AG04450 (cell line): ENCODE measurements at regions not wholly inside any gene's neighbourhood (a gene's known extent, or its start where the extent isn't known, plus 50 kb on each side); places are given as distances from the start of the nearest gene placed in this dataset.

Experiments used
- CTCF ChIA-PET: fragments of 300-600, 350-600 bp; formaldehyde crosslinking; extraction: SDS; loops from one replicate; lab custom pipeline; 2022; ENCODE audit warnings: antibody characterized with exemption, inconsistent platforms; lab: Charles Lee
- POLR2A ChIA-PET: fragments of 350-600 bp; formaldehyde crosslinking; extraction: SDS; loops from one replicate; lab custom pipeline; 2021; ENCODE audit warnings: antibody characterized with exemption, inconsistent platforms; lab: Yijun Ruan, JAX
- DNase-seq: peaks from one replicate; pipeline ENCODE4 v3.0.0-alpha.2; 2011; ENCODE audit warnings: low read depth, low spot score
- H3K27ac ChIP-seq: one replicate; pipeline ENCODE4 v1.5.1; 2012; ENCODE audit warnings: low read depth, low read length, control low read depth
- H3K27me3 ChIP-seq: one replicate; pipeline ENCODE4 v1.6.0; 2012; ENCODE audit warnings: low read length; ENCODE audit not compliant: control insufficient read depth, insufficient read depth
- H3K4me3 ChIP-seq: 2 replicates; pipeline ENCODE4 v1.5.1; 2011; ENCODE audit warnings: mild to moderate bottlenecking, low read depth, low read length, control low read depth
- H3K9me3 ChIP-seq: 2 replicates; pipeline ENCODE4 v1.5.1; 2012; ENCODE audit warnings: low read length; ENCODE audit not compliant: control insufficient read depth, insufficient read depth
- TF ChIP-seq, protein P1 (sequence below): IDR thresholded peaks from 2 replicates; pipeline ENCODE4 v1.5.1; 2011; ENCODE audit warnings: low read depth, low read length, control low read depth, inconsistent platforms

DNA sequence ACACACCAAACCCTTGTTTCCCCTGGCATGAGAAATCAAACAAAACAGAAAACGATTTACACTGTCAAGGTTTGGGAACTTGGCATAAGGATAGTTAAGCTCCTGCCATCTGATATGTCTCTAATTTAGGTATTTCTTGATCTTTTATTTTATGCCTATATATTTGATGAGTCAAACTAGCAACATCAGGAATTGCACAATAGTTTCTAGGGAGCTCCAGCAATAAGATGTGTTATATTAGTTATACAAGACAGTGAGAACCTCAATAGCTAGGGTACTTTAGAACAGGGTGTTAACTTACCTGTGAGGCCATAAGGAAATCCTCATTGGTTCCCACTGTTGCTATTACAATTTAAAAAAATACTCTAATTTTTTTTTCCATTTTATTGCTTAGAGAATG, 474.2 kb downstream of the GBA3 start:
- ChIA-PET POLR2A (no interaction called here), CTCF (no interaction called here)
- no peak for DNase-seq
- TF ChIP-seq, protein P1, sequence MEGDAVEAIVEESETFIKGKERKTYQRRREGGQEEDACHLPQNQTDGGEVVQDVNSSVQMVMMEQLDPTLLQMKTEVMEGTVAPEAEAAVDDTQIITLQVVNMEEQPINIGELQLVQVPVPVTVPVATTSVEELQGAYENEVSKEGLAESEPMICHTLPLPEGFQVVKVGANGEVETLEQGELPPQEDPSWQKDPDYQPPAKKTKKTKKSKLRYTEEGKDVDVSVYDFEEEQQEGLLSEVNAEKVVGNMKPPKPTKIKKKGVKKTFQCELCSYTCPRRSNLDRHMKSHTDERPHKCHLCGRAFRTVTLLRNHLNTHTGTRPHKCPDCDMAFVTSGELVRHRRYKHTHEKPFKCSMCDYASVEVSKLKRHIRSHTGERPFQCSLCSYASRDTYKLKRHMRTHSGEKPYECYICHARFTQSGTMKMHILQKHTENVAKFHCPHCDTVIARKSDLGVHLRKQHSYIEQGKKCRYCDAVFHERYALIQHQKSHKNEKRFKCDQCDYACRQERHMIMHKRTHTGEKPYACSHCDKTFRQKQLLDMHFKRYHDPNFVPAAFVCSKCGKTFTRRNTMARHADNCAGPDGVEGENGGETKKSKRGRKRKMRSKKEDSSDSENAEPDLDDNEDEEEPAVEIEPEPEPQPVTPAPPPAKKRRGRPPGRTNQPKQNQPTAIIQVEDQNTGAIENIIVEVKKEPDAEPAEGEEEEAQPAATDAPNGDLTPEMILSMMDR, result no peak
- H3K4me3 ChIP-seq, result no peak overlapping the region
- H3K9me3 ChIP-seq, result no peaks in the 10 kb centered on the region
- H3K27ac ChIP-seq, result no peak overlapping the region
- H3K27me3 ChIP-seq, result no peaks in the 10 kb centered on the region

DNA sequence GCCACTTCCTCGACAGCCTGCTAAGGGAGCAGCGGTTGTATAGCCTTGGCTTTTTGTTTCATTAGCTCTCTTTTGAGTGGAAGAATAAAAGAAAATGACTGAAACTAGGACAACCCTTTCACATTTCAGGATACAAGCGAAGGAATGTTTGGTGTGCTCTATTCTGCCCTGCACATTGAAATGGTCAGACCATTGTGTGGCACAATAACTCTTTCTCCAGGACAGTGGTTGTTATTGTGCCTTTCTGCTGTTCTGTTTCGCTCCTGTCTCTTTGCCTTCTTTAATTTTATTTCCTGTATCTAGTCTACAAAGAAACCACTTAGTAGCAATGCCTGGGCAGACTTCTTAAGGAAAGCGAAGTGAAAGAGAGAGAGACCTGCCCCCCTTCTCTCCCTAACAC, 473.7 kb downstream of the GBA3 start:
- no peak overlapping the region for H3K27ac ChIP-seq
- H3K9me3 ChIP-seq, result no peaks in the 10 kb centered on the region
- ChIA-PET POLR2A (no interaction called here), CTCF (no interaction called here)
- TF ChIP-seq, protein P1, result no peak
- H3K27me3 ChIP-seq, result no peaks in the 10 kb centered on the region
- DNase-seq, result no peak
- H3K4me3 ChIP-seq, result no peak overlapping the region

DNA sequence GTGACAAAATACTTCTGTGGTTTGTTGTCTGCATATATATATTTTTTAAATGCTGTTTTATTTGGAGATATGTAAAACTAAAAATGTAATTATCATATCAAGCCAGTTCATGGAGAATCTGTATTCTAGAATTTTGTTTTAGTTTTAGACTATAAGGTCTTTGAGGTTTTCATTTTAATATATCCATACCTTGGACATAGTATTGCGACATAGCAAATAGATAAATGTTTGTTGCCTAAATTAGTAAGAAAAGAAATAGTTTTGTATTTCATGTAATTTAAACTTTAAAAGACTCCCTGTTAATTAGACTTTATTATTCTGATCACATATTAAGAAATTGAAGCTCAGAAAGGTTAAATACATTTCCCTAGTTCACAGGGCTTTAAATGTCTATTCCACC, 472.9 kb downstream of the GBA3 start:
- no peak overlapping the region for H3K4me3 ChIP-seq
- no peak overlapping the region for H3K27ac ChIP-seq
- ChIA-PET POLR2A (no interaction called here), CTCF (no interaction called here)
- TF ChIP-seq, protein P1, result no peak
- no peak for DNase-seq
- H3K9me3 ChIP-seq, result no peaks in the 10 kb centered on the region
- no peaks in the 10 kb centered on the region for H3K27me3 ChIP-seq

DNA sequence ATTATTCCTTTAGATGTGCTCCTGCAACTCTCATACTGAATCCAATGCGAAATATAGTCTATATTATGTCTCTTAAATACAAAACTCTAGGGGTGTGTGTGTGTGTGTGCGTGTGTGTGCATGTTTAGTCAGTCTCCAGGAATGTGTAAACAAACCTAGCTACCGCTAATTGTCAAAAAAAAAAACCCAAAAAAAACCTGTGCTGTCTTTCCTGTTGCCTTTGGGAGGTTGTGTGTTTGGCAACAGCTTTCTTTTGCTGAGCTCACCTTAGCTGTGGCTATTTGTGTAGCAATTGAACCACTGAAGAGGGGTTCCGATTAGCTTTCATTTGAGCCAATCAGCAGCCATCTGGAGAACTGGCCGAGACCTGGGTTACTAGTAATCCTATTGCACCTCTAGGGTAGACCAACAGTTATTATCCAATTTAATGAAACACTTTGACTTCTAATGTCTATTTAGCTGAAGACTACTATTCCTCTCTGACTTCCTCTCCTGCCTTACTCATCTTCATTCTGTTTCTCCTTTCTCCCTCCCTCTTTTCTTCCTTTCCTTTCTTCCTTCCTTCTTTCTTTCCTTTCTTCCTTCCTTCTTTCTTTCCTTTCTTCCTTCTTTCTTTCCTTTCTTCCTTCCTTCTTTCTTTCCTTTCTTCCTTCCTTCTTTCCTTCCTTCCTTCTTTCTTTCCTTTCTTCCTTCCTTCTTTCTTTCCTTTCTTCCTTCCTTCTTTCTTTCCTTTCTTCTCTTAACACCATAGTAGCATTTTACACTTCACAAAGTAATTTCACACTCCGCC, 471.1 kb downstream of the GBA3 start:
- H3K27me3 ChIP-seq, result no peaks in the 10 kb centered on the region
- TF ChIP-seq, protein P1, result no peak
- CTCF ChIA-PET, result no interaction called here
- POLR2A ChIA-PET, result no interaction called here
- no peaks in the 10 kb centered on the region for H3K9me3 ChIP-seq
- DNase-seq, result no peak
- no peak overlapping the region for H3K27ac ChIP-seq
- no peak overlapping the region for H3K4me3 ChIP-seq

DNA sequence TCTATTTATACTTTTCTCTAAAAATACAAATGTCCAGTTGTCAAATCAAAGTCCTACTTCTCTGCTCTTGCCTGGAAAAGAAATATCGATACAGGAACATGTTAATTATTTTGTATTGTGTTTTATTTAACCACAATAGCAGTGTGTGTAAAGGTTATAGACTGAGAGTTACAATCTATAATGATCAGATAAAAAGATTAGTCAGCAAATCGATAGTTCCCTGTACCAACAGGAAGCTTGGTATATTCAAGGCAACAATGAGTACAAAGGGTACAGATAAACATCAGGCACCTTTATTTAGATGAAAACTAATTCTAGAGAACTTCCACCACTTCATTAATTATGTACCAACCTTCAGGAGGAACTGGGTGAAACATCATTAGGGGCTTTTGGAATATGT, 469.5 kb downstream of the GBA3 start:
- Histone ChIP-seq H3K4me3 (no peak overlapping the region), H3K27ac (no peak overlapping the region), H3K9me3 (no peaks in the 10 kb centered on the region), H3K27me3 (no peaks in the 10 kb centered on the region)
- DNase-seq, result no peak
- ChIA-PET POLR2A (no interaction called here), CTCF (interaction anchor here (2.6 kb wide), 1 partner anchor 27 kb away, joined by 10 read pairs; no protein-coding TSS in a partner anchor)
- TF ChIP-seq, protein P1, result no peak
